GM19455 (cell line): ENCODE measurements at regions not wholly inside any gene's neighbourhood (a gene's known extent, or its start where the extent isn't known, plus 50 kb on each side); places are given as distances from the start of the nearest gene placed in this dataset.
"Not testable (repeated sequence)": the region's sequence is repeated elsewhere in the genome, so short reads cannot be mapped to it uniquely, and the experiment has no call there.

Experiments used
- ATAC-seq: cut with Tn5 transposase; IDR thresholded peaks from one replicate; pipeline ENCODE4 v1.9.1; 2021; ENCODE audit not compliant: unreplicated experiment

- ATAC-seq, result no peak
Observed at GRCh38 chr9:25284365-25284764, 393.9 kb downstream of the TUSC1 start.

GRCh38 chr9:25282946-25283345 lies 395.3 kb downstream of the TUSC1 start:
- no peak for ATAC-seq

GRCh38 chr9:25261445-25261844 lies 416.8 kb downstream of the TUSC1 start:
- no peak for ATAC-seq

- no peak for ATAC-seq
Observed at GRCh38 chr9:25260046-25260445, 418.2 kb downstream of the TUSC1 start.

- ATAC-seq, result no peak
Observed at GRCh38 chr9:25255216-25255615, 423.0 kb downstream of the TUSC1 start.

- no peak for ATAC-seq
Observed at GRCh38 chr9:25254051-25254450, 424.2 kb downstream of the TUSC1 start.

GRCh38 chr9:25241421-25241820 lies 436.8 kb downstream of the TUSC1 start:
- no peak for ATAC-seq

GRCh38 chr9:25226901-25227686 lies 451.1 kb downstream of the TUSC1 start:
- no peak for ATAC-seq

GRCh38 chr9:25225938-25226760 lies 452.1 kb downstream of the TUSC1 start:
- ATAC-seq, result no peak

GRCh38 chr9:25224996-25225395 lies 453.2 kb downstream of the TUSC1 start:
- ATAC-seq, result no peak

GRCh38 chr9:25224309-25224708 lies 453.9 kb downstream of the TUSC1 start:
- ATAC-seq, result no peak

- no peak for ATAC-seq
Observed at GRCh38 chr9:25212361-25212760, 465.9 kb downstream of the TUSC1 start.

- ATAC-seq, result no peak
Observed at GRCh38 chr9:25207402-25208195, 470.6 kb downstream of the TUSC1 start.

GRCh38 chr9:25206027-25206426 lies 472.2 kb downstream of the TUSC1 start:
- ATAC-seq, result no peak

GRCh38 chr9:25205285-25205684 lies 473.0 kb downstream of the TUSC1 start:
- no peak for ATAC-seq

GRCh38 chr9:25177858-25178257 lies 500.4 kb downstream of the TUSC1 start:
- ATAC-seq, result no peak

- no peak for ATAC-seq
Observed at GRCh38 chr9:25129537-25129936, 548.7 kb downstream of the TUSC1 start.

GRCh38 chr9:25121811-25122210 lies 556.4 kb downstream of the TUSC1 start:
- no peak for ATAC-seq

GRCh38 chr9:25119041-25119440 lies 559.2 kb downstream of the TUSC1 start:
- ATAC-seq, result no peak

- ATAC-seq, result no peak
Observed at GRCh38 chr9:25117791-25118190, 560.5 kb downstream of the TUSC1 start.

- not testable (repeated sequence) for ATAC-seq
Observed at GRCh38 chr9:25102204-25102603, 556.5 kb upstream of the IZUMO3 start.
